ENCODE measurements at regions not wholly inside any gene's neighbourhood (a gene's known extent, or its start where the extent isn't known, plus 50 kb on each side); places are given as distances from the start of the nearest gene placed in this dataset.

DNA sequence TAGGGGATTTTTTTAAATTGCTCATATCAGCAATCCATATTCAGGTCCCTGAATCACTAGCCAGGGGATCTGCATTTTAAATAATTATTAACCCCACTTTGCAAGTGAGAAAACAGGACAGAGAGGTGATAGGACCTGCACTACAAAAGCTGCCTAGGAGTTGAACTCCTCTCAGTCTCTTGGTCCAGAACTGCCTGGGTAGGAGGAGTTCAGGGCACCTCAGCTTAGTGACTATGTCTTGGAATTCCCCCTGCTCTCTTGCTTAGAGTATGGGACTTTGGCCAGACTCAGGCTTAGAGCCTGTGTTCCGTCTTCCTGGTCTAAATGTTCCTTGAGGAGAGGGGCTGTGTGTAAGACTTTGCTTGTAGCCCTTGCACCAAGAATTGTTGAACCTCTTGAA is 68.2 kb upstream of the WSCD2 start:
- peaks cover 0 to 37% of the 10 kb centered on the region in 2 experiments for H3K27me3 ChIP-seq (ENCODE audit: control insufficient read depth in 1 of 2, insufficient read depth in 1 of 2, low read length in 2 of 2)
- no peak overlapping the region for H2BK5ac ChIP-seq (ENCODE audit: low read depth, low read length, poor library complexity, severe bottlenecking)
- H3K36me3 ChIP-seq (ENCODE audit: control insufficient read depth in 1 of 2, insufficient read depth in 2 of 2, low read depth in 1 of 2, low read length in 2 of 2) = no peaks in the 10 kb centered on the region
- H3K79me1 ChIP-seq (replicated peaks; ENCODE audit: low read length, poor library complexity, severe bottlenecking) = no peaks in the 10 kb centered on the region
- 37% methylated on average over 1 of the region's 1 CpG for WGBS
- no peak overlapping the region for H2AK5ac ChIP-seq (ENCODE audit: low read length, severe bottlenecking)
- no peak overlapping the region for H2BK15ac ChIP-seq (ENCODE audit: low read depth, poor library complexity, severe bottlenecking)
- H2BK120ac ChIP-seq (ENCODE audit: low read depth, low read length) = no peak overlapping the region
- H2BK12ac ChIP-seq (ENCODE audit: low read length in 2 of 2) = no peak overlapping the region
- no peak for DNase-seq
- no peak overlapping the region for H4K91ac ChIP-seq (ENCODE audit: low read length)
- no peak overlapping the region for H3K4me2 ChIP-seq (ENCODE audit: low read length, poor library complexity, severe bottlenecking)
- H2AFZ ChIP-seq (ENCODE audit: low read depth, low read length) = no peak overlapping the region
- H3K4me3 ChIP-seq (ENCODE audit: insufficient read depth in 1 of 2, low read depth in 1 of 2, low read length in 2 of 2) = no peak overlapping the region
- no peak overlapping the region for H3K18ac ChIP-seq (ENCODE audit: low read depth in 1 of 2, low read length in 2 of 2)
- no peaks in the 10 kb centered on the region for H3K4me1 ChIP-seq (ENCODE audit: control insufficient read depth, insufficient read depth, low read depth, low read length)
- no peak overlapping the region for H3K23ac ChIP-seq (ENCODE audit: low read length in 2 of 2)
- no peak overlapping the region for H3K9ac ChIP-seq (ENCODE audit: low read length)
- no peak overlapping the region for H3K27ac ChIP-seq (ENCODE audit: low read length, poor library complexity, severe bottlenecking)
- H4K8ac ChIP-seq (ENCODE audit: low read length) = no peak overlapping the region
- no peak overlapping the region for H3K4ac ChIP-seq (ENCODE audit: low read depth in 1 of 2, low read length in 2 of 2)
- H3K14ac ChIP-seq (ENCODE audit: low read length in 2 of 2) = no peak overlapping the region
- H3K9me3 ChIP-seq (ENCODE audit: control insufficient read depth, low read length) = no peaks in the 10 kb centered on the region

DNA sequence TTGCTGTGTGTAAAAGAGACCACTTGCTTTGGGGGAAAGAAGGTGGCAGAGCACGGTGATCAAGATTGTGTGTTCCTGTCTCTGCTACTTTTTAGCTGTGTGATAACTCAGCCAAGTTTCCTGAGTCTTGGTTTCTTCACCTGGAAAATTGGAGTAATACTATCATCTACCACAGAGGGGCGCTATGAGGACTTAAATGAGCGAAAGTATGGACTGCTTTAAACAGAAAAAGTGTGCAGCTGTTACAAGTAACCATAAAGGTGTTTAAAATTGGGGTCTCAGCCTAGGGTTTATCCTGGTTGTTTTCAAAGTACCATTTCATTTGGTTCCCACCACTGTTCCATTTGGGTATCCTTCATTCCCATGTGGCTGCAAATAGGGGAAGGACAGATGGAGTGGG is 65.9 kb upstream of the WSCD2 start:
- WGBS = 0% methylated on average over 2 of the region's 3 CpGs
- Histone ChIP-seq H2BK120ac (ENCODE audit: low read depth, low read length) (no peak overlapping the region), H3K18ac (ENCODE audit: low read depth in 1 of 2, low read length in 2 of 2) (no peak overlapping the region), H3K4me1 (ENCODE audit: control insufficient read depth, insufficient read depth, low read depth, low read length) (no peaks in the 10 kb centered on the region), H3K27ac (ENCODE audit: low read length, poor library complexity, severe bottlenecking) (no peak overlapping the region), H3K14ac (ENCODE audit: low read length in 2 of 2) (no peak overlapping the region), H3K23ac (ENCODE audit: low read length in 2 of 2) (no peak overlapping the region), H3K27me3 (ENCODE audit: control insufficient read depth in 1 of 2, insufficient read depth in 1 of 2, low read length in 2 of 2) (peaks cover 0 to 29% of the 10 kb centered on the region in 2 experiments), H2BK5ac (ENCODE audit: low read depth, low read length, poor library complexity, severe bottlenecking) (no peak overlapping the region), H2AFZ (ENCODE audit: low read depth, low read length) (no peak overlapping the region), H2BK15ac (ENCODE audit: low read depth, poor library complexity, severe bottlenecking) (no peak overlapping the region), H2AK5ac (ENCODE audit: low read length, severe bottlenecking) (no peak overlapping the region), H4K91ac (ENCODE audit: low read length) (no peak overlapping the region), H4K8ac (ENCODE audit: low read length) (no peak overlapping the region), H3K9me3 (ENCODE audit: control insufficient read depth, low read length) (no peaks in the 10 kb centered on the region), H3K9ac (ENCODE audit: low read length) (no peak overlapping the region), H3K36me3 (ENCODE audit: control insufficient read depth in 1 of 2, insufficient read depth in 2 of 2, low read depth in 1 of 2, low read length in 2 of 2) (no peaks in the 10 kb centered on the region), H3K4me3 (ENCODE audit: insufficient read depth in 1 of 2, low read depth in 1 of 2, low read length in 2 of 2) (no peak overlapping the region), H3K4ac (ENCODE audit: low read depth in 1 of 2, low read length in 2 of 2) (no peak overlapping the region), H3K4me2 (ENCODE audit: low read length, poor library complexity, severe bottlenecking) (no peak overlapping the region), H3K79me1 (replicated peaks; ENCODE audit: low read length, poor library complexity, severe bottlenecking) (no peaks in the 10 kb centered on the region), H2BK12ac (ENCODE audit: low read length in 2 of 2) (no peak overlapping the region)
- DNase-seq = no peak

DNA sequence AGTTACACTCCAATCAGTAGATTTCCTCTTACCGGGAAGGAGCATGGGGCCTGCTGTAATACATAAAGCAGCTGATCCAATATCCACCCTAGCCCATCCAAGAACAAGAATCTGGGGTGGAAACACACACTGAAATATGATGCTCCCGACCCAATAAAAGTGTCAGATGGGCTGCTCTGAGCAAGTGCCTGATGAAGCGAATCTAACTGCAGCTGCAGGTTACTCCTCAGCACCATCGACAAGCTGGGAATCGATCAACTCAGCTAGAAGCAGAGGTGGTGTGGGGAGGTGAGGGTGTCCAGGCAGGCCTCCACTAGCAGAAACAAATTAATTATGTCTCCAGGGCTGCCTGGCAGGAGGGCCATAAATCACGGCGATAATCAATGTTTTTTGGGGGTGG is 64.0 kb upstream of the WSCD2 start:
- Histone ChIP-seq H3K4me1 (ENCODE audit: control insufficient read depth, insufficient read depth, low read depth, low read length) (no peaks in the 10 kb centered on the region), H3K9ac (ENCODE audit: low read length) (no peak overlapping the region), H3K4ac (ENCODE audit: low read depth in 1 of 2, low read length in 2 of 2) (no peak overlapping the region), H3K79me1 (replicated peaks; ENCODE audit: low read length, poor library complexity, severe bottlenecking) (no peaks in the 10 kb centered on the region), H3K36me3 (ENCODE audit: control insufficient read depth in 1 of 2, insufficient read depth in 2 of 2, low read depth in 1 of 2, low read length in 2 of 2) (no peaks in the 10 kb centered on the region), H4K91ac (ENCODE audit: low read length) (no peak overlapping the region), H3K18ac (ENCODE audit: low read depth in 1 of 2, low read length in 2 of 2) (no peak overlapping the region), H3K4me2 (ENCODE audit: low read length, poor library complexity, severe bottlenecking) (no peak overlapping the region), H4K8ac (ENCODE audit: low read length) (no peak overlapping the region), H3K14ac (ENCODE audit: low read length in 2 of 2) (no peak overlapping the region), H2BK5ac (ENCODE audit: low read depth, low read length, poor library complexity, severe bottlenecking) (no peak overlapping the region), H3K9me3 (ENCODE audit: control insufficient read depth, low read length) (no peaks in the 10 kb centered on the region), H3K23ac (ENCODE audit: low read length in 2 of 2) (no peak overlapping the region), H3K27me3 (ENCODE audit: control insufficient read depth in 1 of 2, insufficient read depth in 1 of 2, low read length in 2 of 2) (peaks cover 0 to 29% of the 10 kb centered on the region in 2 experiments), H2BK12ac (ENCODE audit: low read length in 2 of 2) (no peak overlapping the region), H3K4me3 (ENCODE audit: insufficient read depth in 1 of 2, low read depth in 1 of 2, low read length in 2 of 2) (no peak overlapping the region), H3K27ac (ENCODE audit: low read length, poor library complexity, severe bottlenecking) (no peak overlapping the region), H2AFZ (ENCODE audit: low read depth, low read length) (no peak overlapping the region), H2AK5ac (ENCODE audit: low read length, severe bottlenecking) (no peak overlapping the region), H2BK15ac (ENCODE audit: low read depth, poor library complexity, severe bottlenecking) (no peak overlapping the region), H2BK120ac (ENCODE audit: low read depth, low read length) (no peak overlapping the region)
- DNase-seq = no peak
- WGBS = 64% methylated on average over 7 of the region's 7 CpGs

- H2AK5ac ChIP-seq (ENCODE audit: low read length, severe bottlenecking) = no peak overlapping the region
- no peak overlapping the region for H3K4ac ChIP-seq (ENCODE audit: low read depth in 1 of 2, low read length in 2 of 2)
- no peaks in the 10 kb centered on the region for H3K79me1 ChIP-seq (replicated peaks; ENCODE audit: low read length, poor library complexity, severe bottlenecking)
- H3K4me1 ChIP-seq (ENCODE audit: control insufficient read depth, insufficient read depth, low read depth, low read length) = no peaks in the 10 kb centered on the region
- H3K9ac ChIP-seq (ENCODE audit: low read length) = no peak overlapping the region
- no peak for DNase-seq
- no peaks in the 10 kb centered on the region for H3K36me3 ChIP-seq (ENCODE audit: control insufficient read depth in 1 of 2, insufficient read depth in 2 of 2, low read depth in 1 of 2, low read length in 2 of 2)
- H2BK120ac ChIP-seq (ENCODE audit: low read depth, low read length) = no peak overlapping the region
- H3K27me3 ChIP-seq (ENCODE audit: control insufficient read depth in 1 of 2, insufficient read depth in 1 of 2, low read length in 2 of 2) = peaks cover 0 to 23% of the 10 kb centered on the region in 2 experiments
- no peak overlapping the region for H2BK12ac ChIP-seq (ENCODE audit: low read length in 2 of 2)
- no peak overlapping the region for H2BK5ac ChIP-seq (ENCODE audit: low read depth, low read length, poor library complexity, severe bottlenecking)
- 65% methylated on average over 7 of the region's 9 CpGs for WGBS
- H3K18ac ChIP-seq (ENCODE audit: low read depth in 1 of 2, low read length in 2 of 2) = no peak overlapping the region
- no peak overlapping the region for H2AFZ ChIP-seq (ENCODE audit: low read depth, low read length)
- H3K4me3 ChIP-seq (ENCODE audit: insufficient read depth in 1 of 2, low read depth in 1 of 2, low read length in 2 of 2) = no peak overlapping the region
- H3K27ac ChIP-seq (ENCODE audit: low read length, poor library complexity, severe bottlenecking) = no peak overlapping the region
- H3K9me3 ChIP-seq (ENCODE audit: control insufficient read depth, low read length) = no peaks in the 10 kb centered on the region
- no peak overlapping the region for H3K23ac ChIP-seq (ENCODE audit: low read length in 2 of 2)
- no peak overlapping the region for H4K8ac ChIP-seq (ENCODE audit: low read length)
- no peak overlapping the region for H3K4me2 ChIP-seq (ENCODE audit: low read length, poor library complexity, severe bottlenecking)
- no peak overlapping the region for H4K91ac ChIP-seq (ENCODE audit: low read length)
- H2BK15ac ChIP-seq (ENCODE audit: low read depth, poor library complexity, severe bottlenecking) = no peak overlapping the region
- no peak overlapping the region for H3K14ac ChIP-seq (ENCODE audit: low read length in 2 of 2)
These were observed 62.2 kb upstream of the WSCD2 start for GRCh38 chr12:108066583-108067577.
